PC-9 (cell line): ENCODE measurements at regions not wholly inside any gene's neighbourhood (a gene's known extent, or its start where the extent isn't known, plus 50 kb on each side); places are given as distances from the start of the nearest gene placed in this dataset.

Source experiments
- EZH2 ChIP-seq: fragments of 200-600 bp; sonication (generic); IDR thresholded peaks from 2 replicates; pipeline ENCODE4 v1.8.0; 2017; ENCODE audit warnings: antibody characterized with exemption, low read depth
- TF ChIP-seq, protein P1 (sequence below): fragments of 200-600 bp; sonication (generic); conservative IDR thresholded peaks from 2 replicates; pipeline ENCODE4 v1.6.1; 2017; ENCODE audit warnings: mixed run types, antibody characterized with exemption, mild to moderate bottlenecking, moderate library complexity

- TF ChIP-seq, protein P1, sequence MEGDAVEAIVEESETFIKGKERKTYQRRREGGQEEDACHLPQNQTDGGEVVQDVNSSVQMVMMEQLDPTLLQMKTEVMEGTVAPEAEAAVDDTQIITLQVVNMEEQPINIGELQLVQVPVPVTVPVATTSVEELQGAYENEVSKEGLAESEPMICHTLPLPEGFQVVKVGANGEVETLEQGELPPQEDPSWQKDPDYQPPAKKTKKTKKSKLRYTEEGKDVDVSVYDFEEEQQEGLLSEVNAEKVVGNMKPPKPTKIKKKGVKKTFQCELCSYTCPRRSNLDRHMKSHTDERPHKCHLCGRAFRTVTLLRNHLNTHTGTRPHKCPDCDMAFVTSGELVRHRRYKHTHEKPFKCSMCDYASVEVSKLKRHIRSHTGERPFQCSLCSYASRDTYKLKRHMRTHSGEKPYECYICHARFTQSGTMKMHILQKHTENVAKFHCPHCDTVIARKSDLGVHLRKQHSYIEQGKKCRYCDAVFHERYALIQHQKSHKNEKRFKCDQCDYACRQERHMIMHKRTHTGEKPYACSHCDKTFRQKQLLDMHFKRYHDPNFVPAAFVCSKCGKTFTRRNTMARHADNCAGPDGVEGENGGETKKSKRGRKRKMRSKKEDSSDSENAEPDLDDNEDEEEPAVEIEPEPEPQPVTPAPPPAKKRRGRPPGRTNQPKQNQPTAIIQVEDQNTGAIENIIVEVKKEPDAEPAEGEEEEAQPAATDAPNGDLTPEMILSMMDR, result no peak
- TF ChIP-seq EZH2, result no peak
These were observed 93.9 kb upstream of the PRLR start for GRCh38 chr5:35324201-35324600.
